ENCODE measurements at regions not wholly inside any gene's neighbourhood (a gene's known extent, or its start where the extent isn't known, plus 50 kb on each side); places are given as distances from the start of the nearest gene placed in this dataset.

- H2AFZ ChIP-seq (replicated peaks) = no peak overlapping the region
- H3K9ac ChIP-seq = no peak overlapping the region
- no peaks in the 10 kb centered on the region for H3K27me3 ChIP-seq
- no peaks in the 10 kb centered on the region for H3K9me3 ChIP-seq (ENCODE audit: low read depth)
- TF ChIP-seq EZH2 (IDR thresholded peaks at IDR 0.05) (no peak), EZH2phosphoT487 (IDR thresholded peaks at IDR 0.05) (no peak)
- TF ChIP-seq, protein P1, sequence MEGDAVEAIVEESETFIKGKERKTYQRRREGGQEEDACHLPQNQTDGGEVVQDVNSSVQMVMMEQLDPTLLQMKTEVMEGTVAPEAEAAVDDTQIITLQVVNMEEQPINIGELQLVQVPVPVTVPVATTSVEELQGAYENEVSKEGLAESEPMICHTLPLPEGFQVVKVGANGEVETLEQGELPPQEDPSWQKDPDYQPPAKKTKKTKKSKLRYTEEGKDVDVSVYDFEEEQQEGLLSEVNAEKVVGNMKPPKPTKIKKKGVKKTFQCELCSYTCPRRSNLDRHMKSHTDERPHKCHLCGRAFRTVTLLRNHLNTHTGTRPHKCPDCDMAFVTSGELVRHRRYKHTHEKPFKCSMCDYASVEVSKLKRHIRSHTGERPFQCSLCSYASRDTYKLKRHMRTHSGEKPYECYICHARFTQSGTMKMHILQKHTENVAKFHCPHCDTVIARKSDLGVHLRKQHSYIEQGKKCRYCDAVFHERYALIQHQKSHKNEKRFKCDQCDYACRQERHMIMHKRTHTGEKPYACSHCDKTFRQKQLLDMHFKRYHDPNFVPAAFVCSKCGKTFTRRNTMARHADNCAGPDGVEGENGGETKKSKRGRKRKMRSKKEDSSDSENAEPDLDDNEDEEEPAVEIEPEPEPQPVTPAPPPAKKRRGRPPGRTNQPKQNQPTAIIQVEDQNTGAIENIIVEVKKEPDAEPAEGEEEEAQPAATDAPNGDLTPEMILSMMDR (IDR thresholded peaks at IDR 0.05) = no peak
- no peak for DNase-seq (ENCODE audit: low spot score)
- H3K27ac Mint-ChIP-seq = no peak overlapping the region
- no peaks in the 10 kb centered on the region for H3F3A ChIP-seq (ENCODE audit: low read depth)
- H3K4me1 ChIP-seq = no peaks in the 10 kb centered on the region
- H3K27me3 Mint-ChIP-seq (ENCODE audit: insufficient read depth, low read depth) = peaks cover 3% of the 10 kb centered on the region
- H3K27ac ChIP-seq = no peak overlapping the region
- no peaks in the 10 kb centered on the region for H3K36me3 ChIP-seq
- no peaks in the 10 kb centered on the region for H3K79me2 ChIP-seq (ENCODE audit: low read depth)
- peaks cover 2% of the 10 kb centered on the region for H3K36me3 Mint-ChIP-seq
- H3K9me3 Mint-ChIP-seq = no peaks in the 10 kb centered on the region
- no peaks in the 10 kb centered on the region for H4K20me1 ChIP-seq (ENCODE audit: low read depth)
- H3K4me2 ChIP-seq = no peak overlapping the region
- no peak overlapping the region for H3K4me3 ChIP-seq
- no peaks in the 10 kb centered on the region for H3K4me1 Mint-ChIP-seq
- H3K4me3 Mint-ChIP-seq = no peak overlapping the region
Observed at GRCh38 chr2:150695451-150696135, 208.1 kb upstream of the RND3 start.

DNA sequence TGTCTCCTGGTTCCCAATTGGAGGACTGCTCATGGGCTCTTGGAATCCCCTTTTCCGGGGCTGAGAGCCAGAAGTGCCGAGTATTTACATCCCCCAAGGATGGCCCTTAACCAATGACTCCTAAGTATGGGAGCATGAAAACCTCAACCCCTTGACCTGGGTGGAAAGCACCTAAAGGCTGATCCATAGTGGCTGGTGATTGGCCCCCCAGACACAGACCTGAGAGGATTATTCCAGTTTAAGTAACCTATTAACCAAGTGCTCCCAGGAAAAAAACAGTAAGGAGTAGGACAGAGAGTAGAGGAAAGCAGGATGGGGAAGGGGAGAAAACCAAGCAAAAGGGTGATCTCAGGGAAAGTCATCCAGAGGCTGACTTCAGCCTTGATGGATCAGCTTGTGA is 206.1 kb upstream of the RND3 start:
- Mint-ChIP-seq H3K4me1 (no peaks in the 10 kb centered on the region), H3K36me3 (peaks cover 2% of the 10 kb centered on the region), H3K4me3 (no peak overlapping the region), H3K9me3 (no peaks in the 10 kb centered on the region), H3K27ac (no peak overlapping the region), H3K27me3 (ENCODE audit: insufficient read depth, low read depth) (peaks cover 3% of the 10 kb centered on the region)
- no peaks in the 10 kb centered on the region for H4K20me1 ChIP-seq (ENCODE audit: low read depth)
- H2AFZ ChIP-seq (replicated peaks) = no peak overlapping the region
- TF ChIP-seq EZH2 (IDR thresholded peaks at IDR 0.05) = no peak
- TF ChIP-seq, protein P1 (IDR thresholded peaks at IDR 0.05) = no peak
- no peak for TF ChIP-seq EZH2phosphoT487 (IDR thresholded peaks at IDR 0.05)
- H3K27me3 ChIP-seq = no peaks in the 10 kb centered on the region
- H3F3A ChIP-seq (ENCODE audit: low read depth) = no peaks in the 10 kb centered on the region
- no peak for DNase-seq (ENCODE audit: low spot score)
- H3K9ac ChIP-seq = no peak overlapping the region
- no peaks in the 10 kb centered on the region for H3K9me3 ChIP-seq (ENCODE audit: low read depth)
- no peaks in the 10 kb centered on the region for H3K4me1 ChIP-seq
- no peaks in the 10 kb centered on the region for H3K36me3 ChIP-seq
- H3K79me2 ChIP-seq (ENCODE audit: low read depth) = no peaks in the 10 kb centered on the region
- H3K27ac ChIP-seq = no peak overlapping the region
- no peak overlapping the region for H3K4me3 ChIP-seq
- no peak overlapping the region for H3K4me2 ChIP-seq

- H2AFZ ChIP-seq (replicated peaks) = no peak overlapping the region
- no peaks in the 10 kb centered on the region for H3K27me3 ChIP-seq
- H3K4me1 ChIP-seq = no peaks in the 10 kb centered on the region
- no peak overlapping the region for H3K4me3 ChIP-seq
- H3K36me3 ChIP-seq = no peaks in the 10 kb centered on the region
- no peak overlapping the region for H3K27ac ChIP-seq
- no peaks in the 10 kb centered on the region for H3K27me3 Mint-ChIP-seq (ENCODE audit: insufficient read depth, low read depth)
- H3K4me2 ChIP-seq = no peak overlapping the region
- no peaks in the 10 kb centered on the region for H3K79me2 ChIP-seq (ENCODE audit: low read depth)
- TF ChIP-seq EZH2 (IDR thresholded peaks at IDR 0.05) = no peak
- no peak for TF ChIP-seq EZH2phosphoT487 (IDR thresholded peaks at IDR 0.05)
- TF ChIP-seq, protein P1 (IDR thresholded peaks at IDR 0.05) = no peak
- no peaks in the 10 kb centered on the region for H3F3A ChIP-seq (ENCODE audit: low read depth)
- no peak overlapping the region for H3K4me3 Mint-ChIP-seq
- H3K27ac Mint-ChIP-seq = no peak overlapping the region
- no peaks in the 10 kb centered on the region for H3K9me3 Mint-ChIP-seq
- no peak overlapping the region for H3K9ac ChIP-seq
- no peak for DNase-seq (ENCODE audit: low spot score)
- H4K20me1 ChIP-seq (ENCODE audit: low read depth) = no peaks in the 10 kb centered on the region
- H3K9me3 ChIP-seq (ENCODE audit: low read depth) = no peaks in the 10 kb centered on the region
- peaks cover 2% of the 10 kb centered on the region for H3K36me3 Mint-ChIP-seq
- no peaks in the 10 kb centered on the region for H3K4me1 Mint-ChIP-seq
Observed at GRCh38 chr2:150690870-150691269, 203.4 kb upstream of the RND3 start.
